T-helper 1 cell treated with Interleukin-12 subunit alpha and Interleukin-12 subunit beta and Interleukin-4 antibody, amounts not matched to agents 30 μg/mL and 1 μg/mL, for 36 hours (primary cell): ENCODE measurements at regions not wholly inside any gene's neighbourhood (a gene's known extent, or its start where the extent isn't known, plus 50 kb on each side); places are given as distances from the start of the nearest gene placed in this dataset.

Experiments
- H3K27ac Mint-ChIP-seq: one replicate; pipeline ENCODE4 v1.8.0; 2021; ENCODE audit warnings: mild to moderate bottlenecking, mixed read lengths
- H3K27me3 Mint-ChIP-seq: one replicate; pipeline ENCODE4 v1.8.0; 2021; ENCODE audit warnings: low read depth, mixed read lengths
- H3K36me3 Mint-ChIP-seq: one replicate; pipeline ENCODE4 v1.8.0; 2021; ENCODE audit warnings: low read depth, mixed read lengths
- H3K4me1 Mint-ChIP-seq: one replicate; pipeline ENCODE4 v1.8.0; 2021; ENCODE audit warnings: low read depth, mixed read lengths
- H3K4me3 Mint-ChIP-seq: one replicate; pipeline ENCODE4 v1.8.0; 2021; ENCODE audit warnings: mild to moderate bottlenecking, moderate library complexity, mixed read lengths
- H3K9me3 Mint-ChIP-seq: one replicate; pipeline ENCODE4 v1.8.0; 2021; ENCODE audit warnings: mixed read lengths

GRCh38 chr13:109608503-109608902 is 177.9 kb downstream of the IRS2 start:
- no peaks in the 10 kb centered on the region for H3K36me3 Mint-ChIP-seq
- H3K4me1 Mint-ChIP-seq = no peaks in the 10 kb centered on the region
- H3K27me3 Mint-ChIP-seq = no peaks in the 10 kb centered on the region
- no peak overlapping the region for H3K4me3 Mint-ChIP-seq
- H3K27ac Mint-ChIP-seq = no peak overlapping the region
- no peaks in the 10 kb centered on the region for H3K9me3 Mint-ChIP-seq

GRCh38 chr13:109608059-109608458 is 178.3 kb downstream of the IRS2 start:
- no peaks in the 10 kb centered on the region for H3K36me3 Mint-ChIP-seq
- no peak overlapping the region for H3K4me3 Mint-ChIP-seq
- no peaks in the 10 kb centered on the region for H3K9me3 Mint-ChIP-seq
- H3K27me3 Mint-ChIP-seq = no peaks in the 10 kb centered on the region
- H3K4me1 Mint-ChIP-seq = no peaks in the 10 kb centered on the region
- no peak overlapping the region for H3K27ac Mint-ChIP-seq

GRCh38 chr13:109606520-109606919 is 179.9 kb downstream of the IRS2 start:
- Mint-ChIP-seq H3K27ac (no peak overlapping the region), H3K27me3 (no peaks in the 10 kb centered on the region), H3K9me3 (peaks cover 7% of the 10 kb centered on the region), H3K36me3 (no peaks in the 10 kb centered on the region), H3K4me3 (no peak overlapping the region), H3K4me1 (no peaks in the 10 kb centered on the region)

- Mint-ChIP-seq H3K4me3 (no peak overlapping the region), H3K36me3 (no peaks in the 10 kb centered on the region), H3K9me3 (peaks cover 7% of the 10 kb centered on the region), H3K27me3 (no peaks in the 10 kb centered on the region), H3K27ac (no peak overlapping the region), H3K4me1 (no peaks in the 10 kb centered on the region)
Observed at GRCh38 chr13:109605846-109606245, 180.5 kb downstream of the IRS2 start.

- Mint-ChIP-seq H3K36me3 (no peaks in the 10 kb centered on the region), H3K9me3 (peaks cover 7% of the 10 kb centered on the region), H3K27ac (no peak overlapping the region), H3K4me3 (no peak overlapping the region), H3K27me3 (no peaks in the 10 kb centered on the region), H3K4me1 (no peaks in the 10 kb centered on the region)
Observed at GRCh38 chr13:109604894-109605293, 181.5 kb downstream of the IRS2 start.

GRCh38 chr13:109602356-109602755 is 184.0 kb downstream of the IRS2 start:
- Mint-ChIP-seq H3K27me3 (peaks cover 8% of the 10 kb centered on the region), H3K27ac (no peak overlapping the region)

GRCh38 chr13:109599901-109600657 is 186.3 kb downstream of the IRS2 start:
- H3K4me3 Mint-ChIP-seq = no peak overlapping the region
- no peak overlapping the region for H3K27ac Mint-ChIP-seq
- H3K4me1 Mint-ChIP-seq = no peaks in the 10 kb centered on the region
- H3K27me3 Mint-ChIP-seq = peaks cover 8% of the 10 kb centered on the region
- no peaks in the 10 kb centered on the region for H3K36me3 Mint-ChIP-seq
- peaks cover 7% of the 10 kb centered on the region for H3K9me3 Mint-ChIP-seq

More at GRCh38 chr13:109602356-109602755, 184.0 kb downstream of the IRS2 start:
- peaks cover 7% of the 10 kb centered on the region for H3K9me3 Mint-ChIP-seq
- H3K4me1 Mint-ChIP-seq = no peaks in the 10 kb centered on the region
- no peaks in the 10 kb centered on the region for H3K36me3 Mint-ChIP-seq
- H3K4me3 Mint-ChIP-seq = no peak overlapping the region

- H3K27me3 Mint-ChIP-seq = peaks cover 11% of the 10 kb centered on the region
- H3K4me3 Mint-ChIP-seq = no peak overlapping the region
- no peak overlapping the region for H3K27ac Mint-ChIP-seq
- no peaks in the 10 kb centered on the region for H3K4me1 Mint-ChIP-seq
- no peaks in the 10 kb centered on the region for H3K9me3 Mint-ChIP-seq
- no peaks in the 10 kb centered on the region for H3K36me3 Mint-ChIP-seq
Observed at GRCh38 chr13:109595471-109595870, 190.9 kb downstream of the IRS2 start.

- Mint-ChIP-seq H3K4me3 (no peak overlapping the region), H3K9me3 (no peaks in the 10 kb centered on the region), H3K27me3 (peaks cover 17% of the 10 kb centered on the region), H3K36me3 (no peaks in the 10 kb centered on the region), H3K4me1 (no peaks in the 10 kb centered on the region), H3K27ac (no peak overlapping the region)
Observed at GRCh38 chr13:109593230-109593629, 193.2 kb downstream of the IRS2 start.

GRCh38 chr13:109592770-109593169 is 193.6 kb downstream of the IRS2 start:
- Mint-ChIP-seq H3K4me1 (no peaks in the 10 kb centered on the region), H3K27ac (no peak overlapping the region), H3K4me3 (no peak overlapping the region), H3K27me3 (peaks cover 14% of the 10 kb centered on the region), H3K36me3 (no peaks in the 10 kb centered on the region), H3K9me3 (no peaks in the 10 kb centered on the region)

GRCh38 chr13:109587689-109588088 is 198.7 kb downstream of the IRS2 start:
- no peaks in the 10 kb centered on the region for H3K4me1 Mint-ChIP-seq
- no peak overlapping the region for H3K4me3 Mint-ChIP-seq
- H3K27me3 Mint-ChIP-seq = peaks cover 27% of the 10 kb centered on the region
- no peak overlapping the region for H3K27ac Mint-ChIP-seq
- no peaks in the 10 kb centered on the region for H3K9me3 Mint-ChIP-seq
- no peaks in the 10 kb centered on the region for H3K36me3 Mint-ChIP-seq

- H3K36me3 Mint-ChIP-seq = no peaks in the 10 kb centered on the region
- peaks cover 27% of the 10 kb centered on the region for H3K27me3 Mint-ChIP-seq
- no peaks in the 10 kb centered on the region for H3K4me1 Mint-ChIP-seq
- no peak overlapping the region for H3K27ac Mint-ChIP-seq
- H3K9me3 Mint-ChIP-seq = no peaks in the 10 kb centered on the region
- no peak overlapping the region for H3K4me3 Mint-ChIP-seq
Observed at GRCh38 chr13:109586509-109587346, 199.7 kb downstream of the IRS2 start.

GRCh38 chr13:109584844-109585361 is 201.5 kb downstream of the IRS2 start:
- Mint-ChIP-seq H3K4me3 (no peak overlapping the region), H3K27ac (no peak overlapping the region), H3K4me1 (no peaks in the 10 kb centered on the region), H3K36me3 (no peaks in the 10 kb centered on the region), H3K9me3 (no peaks in the 10 kb centered on the region), H3K27me3 (peaks cover 31% of the 10 kb centered on the region)

- H3K4me1 Mint-ChIP-seq = no peaks in the 10 kb centered on the region
- no peak overlapping the region for H3K27ac Mint-ChIP-seq
- H3K4me3 Mint-ChIP-seq = no peak overlapping the region
- peaks cover 34% of the 10 kb centered on the region for H3K27me3 Mint-ChIP-seq
- H3K36me3 Mint-ChIP-seq = no peaks in the 10 kb centered on the region
- no peaks in the 10 kb centered on the region for H3K9me3 Mint-ChIP-seq
Observed at GRCh38 chr13:109577191-109577700, 209.1 kb downstream of the IRS2 start.
